Stimulated activated CD4-positive, alpha-beta T cell treated with anti-CD3 and anti-CD28 coated beads, Interleukin-2, amount 100 ng/mL, for 48 hours (primary cell): ENCODE measurements at regions not wholly inside any gene's neighbourhood (a gene's known extent, or its start where the extent isn't known, plus 50 kb on each side); places are given as distances from the start of the nearest gene placed in this dataset.

Source experiments
- DNase-seq, 2 donors: peaks; one replicate each; pipeline ENCODE4 v3.0.0-alpha.2; 2020

- DNase-seq: no peak
Measured at GRCh38 chr9:11757408-11757807, 935.8 kb upstream of the TYRP1 start.

DNA sequence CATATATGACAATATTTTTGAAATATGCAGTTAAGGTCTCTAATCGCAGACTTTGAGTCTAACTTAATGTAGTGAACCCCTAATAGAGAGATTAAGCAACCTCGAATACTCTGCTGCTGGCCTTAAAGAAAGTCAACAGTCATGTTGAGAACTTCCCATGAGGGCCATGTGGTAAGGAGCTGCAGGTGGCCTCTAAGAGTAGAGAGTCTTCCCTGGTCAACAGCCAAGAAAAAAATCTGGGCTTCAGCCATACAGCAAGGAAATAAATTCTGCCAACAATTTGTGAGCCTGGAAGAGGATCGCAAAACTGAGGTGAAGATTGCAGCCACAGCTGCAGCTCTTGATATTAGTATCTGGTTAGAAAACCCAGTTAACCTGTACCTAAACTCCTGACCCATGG, 935.2 kb upstream of the TYRP1 start:
- no peak for DNase-seq

- no peak for DNase-seq
Measured at GRCh38 chr9:11779971-11780370, 913.2 kb upstream of the TYRP1 start.

GRCh38 chr9:11792870-11793269, 900.3 kb upstream of the TYRP1 start:
- no peak for DNase-seq

GRCh38 chr9:11794984-11795383, 898.2 kb upstream of the TYRP1 start:
- no peak for DNase-seq

GRCh38 chr9:11805969-11806368, 887.2 kb upstream of the TYRP1 start:
- DNase-seq: no peak

- no peak for DNase-seq
Measured at GRCh38 chr9:11821306-11821975, 871.7 kb upstream of the TYRP1 start.

DNA sequence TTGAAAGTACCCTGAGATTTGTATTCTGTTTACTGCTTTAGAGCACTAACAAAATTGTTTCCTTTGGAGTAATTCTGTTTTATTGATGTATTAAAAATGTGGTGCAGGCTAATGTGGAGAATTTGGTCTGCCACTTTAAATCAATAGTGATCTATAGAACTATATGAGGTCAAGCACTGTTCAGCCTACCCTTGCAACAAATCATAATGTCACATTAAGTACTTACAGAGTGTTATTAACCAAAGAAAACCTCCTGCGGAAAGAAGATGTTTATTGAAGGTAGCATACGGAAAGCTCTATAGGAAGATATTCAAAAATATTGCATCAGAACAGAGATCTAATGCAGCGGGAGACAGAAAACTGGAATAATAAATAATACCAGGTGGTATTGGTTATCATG, 865.0 kb upstream of the TYRP1 start:
- no peak for DNase-seq

DNA sequence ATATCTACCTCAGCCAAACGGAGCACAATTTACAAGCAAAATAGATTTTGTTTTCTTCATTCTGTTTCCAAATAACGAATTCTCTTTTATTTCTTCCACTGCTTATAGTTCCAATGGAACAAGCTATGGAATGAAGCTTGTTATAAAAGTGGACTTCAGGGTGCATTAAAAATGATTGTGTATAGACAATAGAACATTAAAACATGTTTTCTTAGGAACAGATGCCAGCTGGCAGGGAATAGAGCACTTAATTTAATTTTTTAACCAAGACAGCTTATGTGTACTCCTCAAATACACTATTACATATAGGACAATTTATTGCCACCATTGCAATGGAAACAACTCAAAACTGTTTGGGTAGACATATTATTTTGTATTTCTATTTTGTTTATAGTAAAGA, 860.1 kb upstream of the TYRP1 start:
- no peak for DNase-seq

DNA sequence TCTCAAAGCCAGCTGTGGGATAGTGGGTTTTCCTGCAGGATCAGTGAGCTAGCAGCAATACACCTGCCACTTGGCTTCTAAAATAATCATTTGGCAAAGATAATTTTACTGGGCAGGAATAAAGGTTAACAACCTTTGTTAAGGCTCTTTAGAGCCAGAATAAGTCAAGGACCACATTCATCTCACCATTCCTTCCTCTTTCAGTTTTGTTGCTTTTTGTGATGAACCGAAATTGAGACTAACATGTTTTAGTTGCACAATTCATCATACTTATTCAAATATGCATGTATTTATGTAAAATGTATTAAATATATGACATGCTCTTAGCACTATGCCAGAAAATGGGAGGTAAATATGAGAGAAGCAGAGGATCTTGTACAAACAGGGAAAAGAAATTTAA, 824.4 kb upstream of the TYRP1 start:
- DNase-seq: no peak

DNA sequence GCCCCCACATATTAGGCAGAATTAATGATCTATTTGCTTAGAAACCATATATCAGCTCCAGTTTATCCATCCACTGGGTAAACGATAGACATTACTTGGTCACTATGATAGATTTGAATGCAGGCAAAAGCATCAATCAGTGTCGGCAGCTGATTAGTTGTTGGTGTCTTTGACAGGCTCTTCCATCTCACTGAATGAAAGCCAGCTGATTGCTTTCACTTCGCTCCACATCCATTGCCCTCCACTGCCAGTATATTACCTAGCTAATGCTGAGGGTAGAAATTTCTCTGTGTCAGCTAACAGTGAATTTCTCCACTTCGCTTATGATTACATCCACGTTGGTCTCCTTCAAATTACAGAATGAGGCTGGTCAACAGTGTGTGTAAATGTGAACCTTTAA, 821.3 kb upstream of the TYRP1 start:
- no peak for DNase-seq

GRCh38 chr9:11872471-11872870, 820.7 kb upstream of the TYRP1 start:
- no peak for DNase-seq

- no peak for DNase-seq
Measured at GRCh38 chr9:11874414-11874813, 818.8 kb upstream of the TYRP1 start.

DNA sequence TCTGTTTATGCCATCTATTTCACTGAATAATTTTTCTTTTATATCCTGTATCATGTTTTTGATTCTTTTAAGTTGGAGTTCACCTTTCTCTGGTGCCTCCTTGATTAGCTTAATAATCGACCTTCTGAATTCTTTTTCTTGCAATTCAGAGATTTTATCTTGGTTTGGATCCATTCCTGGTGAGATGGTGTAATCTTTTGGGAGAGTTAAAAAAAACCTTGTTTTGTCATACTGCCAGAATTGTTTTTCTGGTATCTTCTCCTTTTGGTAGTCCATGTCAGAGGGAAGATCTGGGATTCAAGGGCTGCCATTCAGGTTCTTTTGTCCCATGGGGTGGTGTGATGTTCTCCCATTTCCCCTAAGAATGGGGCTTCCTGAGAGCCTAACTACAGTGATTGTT, 800.8 kb upstream of the TYRP1 start:
- no peak for DNase-seq

DNA sequence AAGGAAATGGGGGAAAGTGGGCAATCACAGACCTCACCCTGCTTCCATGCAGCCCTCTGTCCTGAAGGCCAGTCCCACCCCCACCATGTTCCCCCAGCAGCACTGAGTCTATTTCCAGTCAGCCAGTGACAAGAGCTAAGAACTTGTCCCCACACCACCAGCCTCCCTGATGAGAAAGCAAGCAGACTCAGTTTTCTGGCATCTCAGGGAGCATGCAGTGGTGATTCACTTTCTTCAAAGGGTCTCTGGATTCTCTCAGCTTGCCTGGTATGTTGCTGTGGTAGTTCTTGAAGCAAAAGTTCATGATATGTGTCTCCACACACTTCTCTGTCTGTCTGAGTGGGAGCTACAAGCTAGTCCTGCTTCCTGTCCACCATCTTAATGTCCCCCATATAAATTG, 799.9 kb upstream of the TYRP1 start:
- DNase-seq: no peak

- DNase-seq: no peak
Measured at GRCh38 chr9:11894136-11894535, 799.0 kb upstream of the TYRP1 start.

DNA sequence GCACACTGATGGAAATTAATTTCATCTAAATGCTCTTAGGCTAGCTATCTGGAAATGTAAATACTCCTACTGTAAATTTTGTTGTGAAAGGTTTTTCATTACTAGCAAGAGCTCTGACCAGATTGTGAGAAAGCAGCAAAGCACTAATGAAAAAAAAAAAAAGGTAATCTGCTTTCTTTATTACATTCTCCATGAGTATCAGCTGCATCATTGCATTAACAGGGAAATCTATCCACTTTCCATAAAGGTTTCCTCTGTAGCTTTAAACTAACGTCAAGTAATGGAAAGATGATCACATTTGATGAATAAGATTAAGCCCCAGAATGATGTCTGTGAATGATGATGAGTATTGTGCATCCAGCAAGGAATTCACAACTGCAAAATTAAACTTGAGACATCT, 790.6 kb upstream of the TYRP1 start:
- DNase-seq: no peak

- DNase-seq: no peak
Measured at GRCh38 chr9:11915699-11916098, 777.5 kb upstream of the TYRP1 start.

DNA sequence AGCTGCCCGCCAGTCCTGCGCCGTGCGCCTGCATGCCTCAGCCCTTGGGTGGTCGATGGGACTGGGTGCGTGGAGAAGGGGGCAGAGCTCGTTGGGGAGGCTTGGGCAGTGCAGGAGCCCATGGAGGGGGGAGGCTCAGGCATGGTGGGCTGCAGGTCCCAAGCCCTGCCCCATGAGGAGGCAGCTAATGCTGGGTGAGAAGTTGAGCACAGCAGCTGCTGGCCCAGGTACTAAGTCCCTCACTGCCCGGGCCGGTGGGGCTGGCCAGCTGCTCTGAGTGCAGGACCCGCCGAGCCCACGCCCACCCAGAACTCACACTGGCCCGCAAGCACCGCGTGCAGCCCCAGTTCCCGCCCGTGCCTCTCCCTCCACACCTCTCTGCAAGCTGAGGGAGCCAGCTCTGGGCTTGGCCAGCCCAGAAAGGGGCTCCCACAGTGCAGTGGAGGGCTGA, 764.3 kb upstream of the TYRP1 start:
- DNase-seq: no peak

- DNase-seq: no peak
Measured at GRCh38 chr9:11931109-11931508, 762.1 kb upstream of the TYRP1 start.

- no peak for DNase-seq
Measured at GRCh38 chr9:11931751-11932150, 761.4 kb upstream of the TYRP1 start.

- no peak for DNase-seq
Measured at GRCh38 chr9:11933926-11934325, 759.3 kb upstream of the TYRP1 start.

DNA sequence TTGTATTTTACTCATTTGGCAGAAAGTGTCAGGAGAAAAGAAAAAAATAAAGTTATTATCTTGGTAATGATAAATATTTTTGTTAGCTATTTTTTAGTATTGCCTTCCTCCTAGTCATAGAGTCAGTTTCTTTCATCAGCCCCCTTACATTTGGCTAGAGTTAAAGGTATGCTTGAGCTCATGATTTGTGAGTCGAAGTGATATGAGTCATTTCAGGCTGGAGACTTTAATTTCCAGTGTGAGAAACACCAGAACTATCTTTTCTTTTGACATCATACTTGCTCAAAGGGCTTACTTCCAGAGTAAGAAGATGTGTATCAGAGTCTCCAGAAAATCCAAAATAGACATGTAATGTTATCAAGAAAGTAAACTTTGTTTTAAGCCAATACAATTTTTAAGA, 746.7 kb upstream of the TYRP1 start:
- no peak for DNase-seq

- DNase-seq: no peak
Measured at GRCh38 chr9:11962327-11962726, 730.9 kb upstream of the TYRP1 start.

GRCh38 chr9:11966786-11967185, 726.4 kb upstream of the TYRP1 start:
- DNase-seq: no peak

DNA sequence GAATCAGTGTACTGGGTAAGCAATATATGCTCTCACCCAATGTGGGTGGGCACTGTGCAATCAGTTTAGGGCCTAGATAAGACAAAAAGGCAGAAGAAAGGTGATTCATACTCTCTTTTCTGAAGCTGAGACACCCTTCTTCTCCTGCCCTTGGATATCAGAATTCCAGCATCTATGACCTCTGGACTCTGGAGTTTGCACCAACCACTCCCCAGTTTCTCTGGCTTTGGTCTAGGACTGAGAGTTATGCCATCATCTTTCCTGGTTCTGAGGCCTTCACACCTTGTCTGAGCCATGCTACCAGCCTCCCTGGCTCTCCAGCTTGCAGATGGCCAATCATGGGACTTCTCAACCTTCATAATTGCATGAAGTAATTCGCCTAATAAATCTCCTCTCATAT, 724.6 kb upstream of the TYRP1 start:
- DNase-seq: no peak
